ENCODE measurements at regions not wholly inside any gene's neighbourhood (a gene's known extent, or its start where the extent isn't known, plus 50 kb on each side); places are given as distances from the start of the nearest gene placed in this dataset.

DNA sequence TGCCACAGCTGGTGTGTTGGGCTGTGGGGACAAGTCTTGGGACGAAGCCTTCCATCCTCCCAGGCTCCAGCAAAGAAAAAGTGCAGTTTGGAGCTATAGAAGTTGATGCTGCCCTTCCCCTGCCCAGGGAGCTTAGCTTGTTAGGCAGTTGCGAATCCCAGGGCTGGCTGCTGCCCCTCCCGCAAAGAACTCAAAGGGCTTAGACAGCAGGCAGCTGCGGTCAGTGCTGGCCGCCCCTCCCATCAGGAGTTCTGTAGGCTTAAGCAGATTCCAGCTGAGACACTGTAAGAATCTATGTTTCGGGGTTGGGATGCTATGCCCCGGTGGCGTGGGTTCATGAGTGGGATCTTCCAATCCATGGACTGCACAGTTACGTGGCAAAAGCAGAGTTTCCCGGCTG, 956.7 kb downstream of the GLUD2 start:
- CTCF ChIA-PET, result no interaction called here
- ATAC-seq (ENCODE audit: low read depth) (no peak), DNase-seq (no peak)
- no peak for TF ChIP-seq CTCF (IDR thresholded peaks at IDR 0.05)
- no peak for TF ChIP-seq EZH2 (IDR thresholded peaks at IDR 0.05; ENCODE audit: borderline replicate concordance, insufficient read depth, low read depth, low read length, poor library complexity, severe bottlenecking)
- no peaks in the 10 kb centered on the region for H3K9me3 ChIP-seq (ENCODE audit: control extremely low read depth in 1 of 3, control insufficient read depth in 2 of 3, insufficient read depth in 1 of 3, low read length in 2 of 3)
- no peak overlapping the region for H3K4me3 Mint-ChIP-seq
- POLR2A ChIA-PET, result no interaction called here
- no peak overlapping the region for H3K4me3 ChIP-seq (ENCODE audit: control extremely low read depth in 1 of 5, extremely low read depth in 1 of 5, insufficient read depth in 1 of 5, low read depth in 2 of 5, low read length in 4 of 5)
- no peaks in the 10 kb centered on the region for H3K36me3 ChIP-seq (replicated peaks in 1 of 2; ENCODE audit: control extremely low read depth in 1 of 2, control insufficient read depth in 1 of 2, extremely low read depth in 1 of 2, insufficient read depth in 2 of 2, low read length in 1 of 2)
- H3K27ac Mint-ChIP-seq, result no peak overlapping the region
- no peaks in the 10 kb centered on the region for H3K9me3 Mint-ChIP-seq (ENCODE audit: insufficient read depth)
- H3K4me1 Mint-ChIP-seq, result no peaks in the 10 kb centered on the region
- intact Hi-C loops (cut with micrococcal nuclease), result no loop called here
- WGBS (ENCODE audit: insufficient coverage), result 89% methylated on average over 5 of the region's 10 CpGs
- H4K20me1 ChIP-seq (ENCODE audit: control insufficient read depth, insufficient read depth, low read length, poor library complexity, severe bottlenecking), result no peaks in the 10 kb centered on the region
- H3K79me2 ChIP-seq (ENCODE audit: control insufficient read depth, insufficient read depth, low read length), result no peaks in the 10 kb centered on the region
- H3K9ac ChIP-seq (ENCODE audit: low read length), result no peak overlapping the region
- no peaks in the 10 kb centered on the region for H3K4me1 ChIP-seq (ENCODE audit: control insufficient read depth in 2 of 2, insufficient read depth in 2 of 2, low read length in 2 of 2)
- no peak overlapping the region for H3K27ac ChIP-seq (ENCODE audit: low read length in 2 of 2)
- H3K27me3 Mint-ChIP-seq, result no peaks in the 10 kb centered on the region
- H2AFZ ChIP-seq (ENCODE audit: insufficient read depth, low read depth, low read length, poor library complexity, severe bottlenecking), result no peak overlapping the region
- H3K27me3 ChIP-seq (replicated peaks in 1 of 4; ENCODE audit: control extremely low read depth in 1 of 4, control insufficient read depth in 3 of 4, insufficient read depth in 4 of 4, low read length in 3 of 4), result no peaks in the 10 kb centered on the region
- no peak overlapping the region for H3K4me2 ChIP-seq (replicated peaks; ENCODE audit: low read depth, low read length, poor library complexity, severe bottlenecking)

DNA sequence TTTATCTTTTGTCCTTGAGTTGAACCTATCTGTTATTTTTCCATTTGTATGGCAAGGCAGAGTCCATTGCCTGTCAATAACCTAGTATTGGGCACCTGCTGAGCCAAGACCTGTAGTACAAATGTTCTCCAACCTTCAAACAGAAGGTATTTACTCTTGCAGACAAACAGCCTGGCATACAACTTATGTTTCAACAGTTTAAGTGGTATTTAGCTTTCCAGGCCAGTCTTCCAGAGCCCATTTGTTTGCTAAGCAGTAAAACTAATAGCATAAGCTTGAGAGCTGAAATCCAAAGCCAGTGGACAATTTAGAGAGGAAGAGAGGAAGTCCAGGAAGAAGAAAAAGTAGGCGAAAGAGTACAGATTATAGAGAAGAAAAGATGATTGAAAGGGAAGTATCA, 979.3 kb downstream of the GLUD2 start:
- WGBS (ENCODE audit: insufficient coverage), result no CpG with 5 or more reads among the region's 1 CpG
- Histone ChIP-seq H2AFZ (ENCODE audit: insufficient read depth, low read depth, low read length, poor library complexity, severe bottlenecking) (no peak overlapping the region), H3K4me2 (replicated peaks; ENCODE audit: low read depth, low read length, poor library complexity, severe bottlenecking) (no peak overlapping the region), H3K9me3 (ENCODE audit: control extremely low read depth in 1 of 3, control insufficient read depth in 2 of 3, insufficient read depth in 1 of 3, low read length in 2 of 3) (no peaks in the 10 kb centered on the region), H3K9ac (ENCODE audit: low read length) (no peak overlapping the region), H3K4me1 (ENCODE audit: control insufficient read depth in 2 of 2, insufficient read depth in 2 of 2, low read length in 2 of 2) (no peaks in the 10 kb centered on the region), H3K27ac (ENCODE audit: low read length in 2 of 2) (no peak overlapping the region), H4K20me1 (ENCODE audit: control insufficient read depth, insufficient read depth, low read length, poor library complexity, severe bottlenecking) (no peaks in the 10 kb centered on the region), H3K27me3 (replicated peaks in 1 of 4; ENCODE audit: control extremely low read depth in 1 of 4, control insufficient read depth in 3 of 4, insufficient read depth in 4 of 4, low read length in 3 of 4) (no peaks in the 10 kb centered on the region), H3K4me3 (ENCODE audit: control extremely low read depth in 1 of 5, extremely low read depth in 1 of 5, insufficient read depth in 1 of 5, low read depth in 2 of 5, low read length in 4 of 5) (no peak overlapping the region), H3K36me3 (replicated peaks in 1 of 2; ENCODE audit: control extremely low read depth in 1 of 2, control insufficient read depth in 1 of 2, extremely low read depth in 1 of 2, insufficient read depth in 2 of 2, low read length in 1 of 2) (no peaks in the 10 kb centered on the region), H3K79me2 (ENCODE audit: control insufficient read depth, insufficient read depth, low read length) (no peaks in the 10 kb centered on the region)
- ChIA-PET CTCF (no interaction called here), POLR2A (no interaction called here)
- Mint-ChIP-seq H3K4me1 (no peaks in the 10 kb centered on the region), H3K27ac (no peak overlapping the region), H3K9me3 (ENCODE audit: insufficient read depth) (no peaks in the 10 kb centered on the region), H3K27me3 (no peaks in the 10 kb centered on the region), H3K4me3 (no peak overlapping the region)
- intact Hi-C loops (cut with micrococcal nuclease), result no loop called here
- no peak for TF ChIP-seq CTCF (IDR thresholded peaks at IDR 0.05)
- no peak for TF ChIP-seq EZH2 (IDR thresholded peaks at IDR 0.05; ENCODE audit: borderline replicate concordance, insufficient read depth, low read depth, low read length, poor library complexity, severe bottlenecking)
- no peak for ATAC-seq (ENCODE audit: low read depth)
- DNase-seq, result no peak

Data from B cell (primary cell).